LNCaP clone FGC (cell line): ENCODE measurements at regions not wholly inside any gene's neighbourhood (a gene's known extent, or its start where the extent isn't known, plus 50 kb on each side); places are given as distances from the start of the nearest gene placed in this dataset.

Source experiments
- DNase-seq: peaks from one replicate; pipeline ENCODE4 v3.0.0-alpha.2; 2011; ENCODE audit warnings: low read depth
- H3K4me3 ChIP-seq: 2 replicates; pipeline ENCODE4 v1.5.1; 2011; ENCODE audit warnings: mild to moderate bottlenecking, low read depth, low read length, control low read depth
- TF ChIP-seq, protein P1 (sequence below): IDR thresholded peaks from 2 replicates; pipeline ENCODE4 v1.5.1; 2012; ENCODE audit warnings: mild to moderate bottlenecking; ENCODE audit not compliant: control insufficient read depth, insufficient read depth; ENCODE audit errors: extremely low read depth

DNA sequence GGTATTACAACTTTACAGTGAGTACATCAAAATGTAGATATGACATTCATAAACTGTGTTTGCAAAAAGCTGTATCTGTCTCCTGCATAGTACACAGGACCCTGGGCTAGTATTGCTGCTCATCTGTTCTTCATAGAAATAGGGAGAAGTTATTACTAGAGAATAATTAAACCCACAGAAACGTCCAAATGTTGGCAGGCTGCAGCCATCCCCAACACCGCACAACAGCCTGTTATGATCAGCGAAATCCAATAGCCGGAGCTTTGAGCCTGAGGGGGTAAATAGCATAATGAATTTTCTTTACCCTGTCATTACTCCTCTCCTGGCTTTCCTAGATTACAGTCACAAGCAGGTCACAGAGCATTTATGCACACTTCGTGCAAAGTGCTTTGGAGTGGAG is 178.0 kb downstream of the DACT1 start:
- TF ChIP-seq, protein P1, sequence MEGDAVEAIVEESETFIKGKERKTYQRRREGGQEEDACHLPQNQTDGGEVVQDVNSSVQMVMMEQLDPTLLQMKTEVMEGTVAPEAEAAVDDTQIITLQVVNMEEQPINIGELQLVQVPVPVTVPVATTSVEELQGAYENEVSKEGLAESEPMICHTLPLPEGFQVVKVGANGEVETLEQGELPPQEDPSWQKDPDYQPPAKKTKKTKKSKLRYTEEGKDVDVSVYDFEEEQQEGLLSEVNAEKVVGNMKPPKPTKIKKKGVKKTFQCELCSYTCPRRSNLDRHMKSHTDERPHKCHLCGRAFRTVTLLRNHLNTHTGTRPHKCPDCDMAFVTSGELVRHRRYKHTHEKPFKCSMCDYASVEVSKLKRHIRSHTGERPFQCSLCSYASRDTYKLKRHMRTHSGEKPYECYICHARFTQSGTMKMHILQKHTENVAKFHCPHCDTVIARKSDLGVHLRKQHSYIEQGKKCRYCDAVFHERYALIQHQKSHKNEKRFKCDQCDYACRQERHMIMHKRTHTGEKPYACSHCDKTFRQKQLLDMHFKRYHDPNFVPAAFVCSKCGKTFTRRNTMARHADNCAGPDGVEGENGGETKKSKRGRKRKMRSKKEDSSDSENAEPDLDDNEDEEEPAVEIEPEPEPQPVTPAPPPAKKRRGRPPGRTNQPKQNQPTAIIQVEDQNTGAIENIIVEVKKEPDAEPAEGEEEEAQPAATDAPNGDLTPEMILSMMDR: no peak
- no peak overlapping the region for H3K4me3 ChIP-seq
- DNase-seq: no peak

- no peak overlapping the region for H3K4me3 ChIP-seq
- no peak for DNase-seq
- TF ChIP-seq, protein P1: no peak
Measured at GRCh38 chr14:58816416-58817115, 178.8 kb downstream of the DACT1 start.

DNA sequence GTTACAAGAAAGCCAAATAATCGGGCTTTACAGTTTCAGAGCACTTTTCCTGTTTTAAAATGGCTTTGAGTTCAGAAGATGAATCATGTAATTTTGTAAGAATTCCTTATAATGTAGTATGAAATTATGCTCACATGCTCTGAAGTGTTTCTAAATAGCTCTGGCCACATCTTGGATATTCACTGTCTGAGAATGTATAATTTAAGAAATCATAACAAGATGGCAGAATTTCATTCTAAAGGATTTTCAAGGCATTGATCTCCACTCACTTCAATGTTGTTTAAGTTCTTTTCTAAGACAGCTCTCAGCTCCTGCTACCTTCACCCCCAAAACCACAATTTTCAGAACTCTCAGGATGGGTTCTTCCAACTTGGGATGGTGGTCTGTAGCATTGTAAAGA is 180.1 kb downstream of the DACT1 start:
- TF ChIP-seq, protein P1: no peak
- DNase-seq: no peak
- no peak overlapping the region for H3K4me3 ChIP-seq

DNA sequence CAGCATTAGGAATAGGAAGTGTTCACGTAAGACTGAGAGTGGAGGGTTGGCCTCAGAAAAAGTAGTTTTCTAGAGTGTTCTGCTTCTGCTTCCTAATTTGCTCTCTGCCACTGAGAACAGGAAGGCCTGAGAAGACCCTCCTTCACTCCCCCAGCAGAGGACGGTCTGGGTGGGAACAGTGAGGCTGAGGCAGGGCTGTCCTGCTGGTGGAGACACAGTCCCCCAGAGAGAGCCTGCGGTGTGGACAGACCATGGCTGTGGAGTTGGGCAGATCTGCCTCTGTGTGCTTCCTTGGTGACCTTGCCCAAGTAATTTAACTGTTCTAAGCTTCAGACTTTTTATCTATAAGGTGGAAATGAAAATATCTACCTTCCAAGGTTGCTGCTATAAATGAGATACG is 182.3 kb downstream of the DACT1 start:
- no peak overlapping the region for H3K4me3 ChIP-seq
- no peak for DNase-seq
- TF ChIP-seq, protein P1: no peak

DNA sequence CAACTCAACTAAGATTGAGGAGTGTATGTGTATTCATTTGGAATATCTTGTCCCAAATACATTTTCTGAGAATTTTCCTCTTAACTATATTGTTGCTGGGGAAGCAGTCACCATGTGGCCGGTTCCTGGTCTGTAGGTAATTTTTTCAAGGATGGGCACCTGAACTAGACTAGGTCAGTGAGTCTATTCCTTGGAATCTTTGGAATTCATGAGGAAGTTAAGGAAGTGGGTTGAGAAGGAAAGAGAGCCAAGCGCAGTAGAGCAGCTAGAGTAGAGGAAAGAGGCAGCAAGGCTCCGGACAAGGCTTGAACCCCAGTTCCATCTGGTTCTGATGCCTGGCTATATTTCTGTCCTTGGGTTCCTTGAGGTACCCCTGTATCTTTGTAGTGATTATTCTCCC is 183.7 kb downstream of the DACT1 start:
- H3K4me3 ChIP-seq: no peak overlapping the region
- no peak for DNase-seq
- TF ChIP-seq, protein P1: no peak

GRCh38 chr14:58822856-58823255 is 185.1 kb downstream of the DACT1 start:
- DNase-seq: no peak
- H3K4me3 ChIP-seq: no peak overlapping the region

More at GRCh38 chr14:58822856-58823255, 185.1 kb downstream of the DACT1 start:
- TF ChIP-seq, protein P1: no peak
